Fibroblast of pulmonary artery (primary cell): ENCODE measurements at regions not wholly inside any gene's neighbourhood (a gene's known extent, or its start where the extent isn't known, plus 50 kb on each side); places are given as distances from the start of the nearest gene placed in this dataset.

Experiments
- DNase-seq: peaks from one replicate; pipeline ENCODE4 v3.0.0-alpha.2; 2010; ENCODE audit warnings: low read depth
- H3K4me3 ChIP-seq: replicated peaks from 2 replicates; pipeline ENCODE4 v1.5.1; 2011; ENCODE audit warnings: low read depth, mild to moderate bottlenecking, control low read depth, low read length, moderate library complexity
- TF ChIP-seq, protein P1 (sequence below): IDR thresholded peaks from 2 replicates; pipeline ENCODE4 v1.5.1; 2011; ENCODE audit warnings: mild to moderate bottlenecking, control low read depth, low read length, inconsistent platforms; ENCODE audit errors: missing control alignments

DNA sequence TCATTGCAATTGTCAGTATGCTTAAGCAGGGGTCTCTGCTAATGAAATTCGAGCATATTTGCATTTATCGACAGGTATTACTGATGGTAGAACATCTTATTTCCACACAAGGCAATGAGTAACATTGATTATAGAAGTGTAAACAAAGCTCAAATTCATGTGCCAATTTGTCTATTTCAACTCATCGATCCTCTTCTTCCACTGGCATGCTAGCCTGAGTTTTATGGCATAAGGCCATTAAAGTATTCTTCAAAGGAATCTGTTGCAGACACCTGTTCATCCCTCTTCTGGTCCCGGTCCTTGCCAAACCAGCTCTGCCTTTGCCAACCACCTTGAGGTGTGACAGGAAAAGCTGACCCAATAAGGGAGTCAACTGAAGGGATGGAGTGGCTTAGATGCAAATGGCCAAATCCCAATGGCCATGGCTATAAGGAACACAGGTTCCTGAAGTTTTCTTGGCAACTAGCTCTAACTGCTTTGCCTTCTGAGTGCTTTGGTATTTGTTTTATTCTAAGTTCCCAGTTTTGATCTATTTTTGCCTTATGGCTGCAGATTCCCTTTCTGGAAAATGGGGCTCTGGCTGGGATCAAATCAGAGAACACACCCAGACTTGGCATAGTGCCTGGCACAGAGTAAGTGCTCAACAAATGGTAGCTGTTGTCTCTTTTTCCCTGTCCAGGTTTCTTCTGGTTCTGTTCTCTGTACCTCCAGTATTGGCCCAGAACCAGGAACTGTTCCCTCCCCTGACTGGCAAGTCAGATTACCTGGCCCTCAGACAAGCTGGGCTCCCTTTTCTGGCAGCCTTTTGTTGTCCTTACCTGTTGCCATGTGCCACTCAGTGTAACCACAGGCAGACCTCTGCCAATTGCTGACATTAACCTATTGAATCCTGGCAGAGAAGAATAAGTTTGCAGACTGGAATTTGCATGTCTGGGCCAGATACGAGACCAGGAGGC is 63.1 kb downstream of the RTL9 start:
- H3K4me3 ChIP-seq: no peak overlapping the region
- TF ChIP-seq, protein P1, sequence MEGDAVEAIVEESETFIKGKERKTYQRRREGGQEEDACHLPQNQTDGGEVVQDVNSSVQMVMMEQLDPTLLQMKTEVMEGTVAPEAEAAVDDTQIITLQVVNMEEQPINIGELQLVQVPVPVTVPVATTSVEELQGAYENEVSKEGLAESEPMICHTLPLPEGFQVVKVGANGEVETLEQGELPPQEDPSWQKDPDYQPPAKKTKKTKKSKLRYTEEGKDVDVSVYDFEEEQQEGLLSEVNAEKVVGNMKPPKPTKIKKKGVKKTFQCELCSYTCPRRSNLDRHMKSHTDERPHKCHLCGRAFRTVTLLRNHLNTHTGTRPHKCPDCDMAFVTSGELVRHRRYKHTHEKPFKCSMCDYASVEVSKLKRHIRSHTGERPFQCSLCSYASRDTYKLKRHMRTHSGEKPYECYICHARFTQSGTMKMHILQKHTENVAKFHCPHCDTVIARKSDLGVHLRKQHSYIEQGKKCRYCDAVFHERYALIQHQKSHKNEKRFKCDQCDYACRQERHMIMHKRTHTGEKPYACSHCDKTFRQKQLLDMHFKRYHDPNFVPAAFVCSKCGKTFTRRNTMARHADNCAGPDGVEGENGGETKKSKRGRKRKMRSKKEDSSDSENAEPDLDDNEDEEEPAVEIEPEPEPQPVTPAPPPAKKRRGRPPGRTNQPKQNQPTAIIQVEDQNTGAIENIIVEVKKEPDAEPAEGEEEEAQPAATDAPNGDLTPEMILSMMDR: no peak
- DNase-seq: no peak

DNA sequence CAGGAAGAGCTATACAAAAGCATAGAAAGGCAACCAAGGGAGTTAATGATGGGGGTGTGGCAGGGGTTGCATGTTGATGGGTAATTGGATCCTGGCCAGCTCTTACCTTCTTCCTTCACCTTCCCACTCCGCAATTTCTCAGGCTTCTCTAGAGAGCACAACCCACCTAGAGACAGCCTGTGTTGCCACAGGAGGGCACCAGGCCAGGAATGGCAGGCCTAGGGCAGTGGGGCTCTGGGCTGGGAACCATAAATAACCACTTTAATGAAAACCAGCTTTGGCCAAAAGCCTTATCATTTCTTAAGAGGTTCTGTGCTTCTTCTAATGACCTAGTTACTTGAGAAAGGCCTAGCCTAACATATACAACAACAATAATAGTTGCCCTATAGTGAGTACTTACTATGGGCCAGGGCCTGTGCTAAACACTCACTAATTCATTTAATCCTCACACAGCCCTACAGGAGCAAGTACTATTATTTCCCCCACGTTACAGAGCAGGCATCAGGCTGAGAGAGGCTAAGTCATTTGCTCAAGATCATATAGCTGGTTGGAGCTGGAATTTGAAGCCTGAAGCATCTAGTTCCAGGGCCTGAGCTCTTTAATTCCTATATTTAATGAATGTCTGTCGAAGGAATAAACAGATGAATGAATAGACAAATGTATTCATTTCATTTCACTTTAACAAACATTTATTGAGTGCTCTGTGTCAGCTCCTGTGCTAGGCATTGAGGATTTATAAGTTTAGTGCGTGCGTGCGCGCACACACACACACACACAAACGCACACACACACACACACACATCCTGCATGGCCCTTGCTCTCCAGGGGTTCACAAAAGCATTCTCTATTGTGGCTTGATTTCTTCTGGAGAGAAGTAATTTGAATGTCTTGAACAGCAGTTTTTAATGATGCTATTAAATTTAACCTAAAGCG is 66.8 kb downstream of the RTL9 start:
- no peak for DNase-seq
- TF ChIP-seq, protein P1: no peak
- no peak overlapping the region for H3K4me3 ChIP-seq

DNA sequence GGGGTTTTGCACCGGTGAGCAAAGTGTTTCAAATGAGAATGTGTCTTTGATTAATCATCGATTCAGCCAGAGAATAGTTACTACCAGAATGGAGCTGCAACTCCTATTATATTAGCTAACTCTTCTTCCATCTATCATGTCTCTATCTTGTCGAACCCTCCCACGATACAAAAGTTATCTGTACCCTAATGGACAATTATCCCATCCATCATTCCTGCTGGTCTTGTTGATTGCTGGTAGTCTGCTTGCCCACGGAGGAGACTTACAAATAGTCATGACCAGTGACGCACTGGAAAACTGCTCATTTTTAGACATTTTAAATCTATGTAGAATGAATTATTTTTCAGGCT is 67.5 kb downstream of the RTL9 start:
- TF ChIP-seq, protein P1: no peak
- DNase-seq: no peak
- H3K4me3 ChIP-seq: no peak overlapping the region

DNA sequence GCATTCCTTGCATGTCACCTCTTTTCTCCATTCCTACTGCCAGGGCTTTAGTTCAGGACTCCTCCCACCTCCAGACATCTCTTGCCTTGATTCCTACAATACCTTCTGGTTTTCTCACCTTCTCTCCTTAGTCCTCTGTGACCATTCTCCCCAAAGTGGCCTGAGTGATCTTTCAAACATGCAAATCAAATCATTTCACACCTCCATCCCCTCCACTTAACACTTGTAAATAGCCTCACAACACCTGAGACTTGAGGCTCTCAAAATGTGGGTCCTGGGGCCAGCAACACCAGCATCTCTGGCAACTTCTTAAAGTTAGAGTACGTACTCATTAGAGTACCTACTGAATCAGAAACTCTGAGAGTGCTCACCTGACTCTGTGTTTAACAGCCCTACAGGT is 68.4 kb downstream of the RTL9 start:
- TF ChIP-seq, protein P1: no peak
- no peak overlapping the region for H3K4me3 ChIP-seq
- no peak for DNase-seq

DNA sequence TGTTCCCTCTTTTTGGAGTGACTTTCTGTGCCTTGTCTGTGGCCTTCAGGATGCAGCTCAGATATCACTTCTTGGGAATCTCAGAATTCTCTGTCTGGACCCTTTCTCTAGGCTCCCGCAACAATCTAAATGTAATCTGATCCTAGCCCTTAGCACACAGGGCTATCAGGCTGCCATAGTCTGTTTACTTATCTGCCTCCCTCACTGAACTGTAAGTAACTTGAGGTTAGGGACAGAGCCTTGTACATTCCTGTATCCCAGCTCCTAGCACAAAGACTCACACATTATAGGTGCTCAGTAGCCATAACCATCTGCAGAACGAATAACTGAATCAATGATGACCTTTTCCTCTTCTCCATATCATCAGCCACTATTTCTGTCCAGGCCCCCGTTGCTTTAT is 69.5 kb downstream of the RTL9 start:
- TF ChIP-seq, protein P1: no peak
- DNase-seq: no peak
- H3K4me3 ChIP-seq: no peak overlapping the region

DNA sequence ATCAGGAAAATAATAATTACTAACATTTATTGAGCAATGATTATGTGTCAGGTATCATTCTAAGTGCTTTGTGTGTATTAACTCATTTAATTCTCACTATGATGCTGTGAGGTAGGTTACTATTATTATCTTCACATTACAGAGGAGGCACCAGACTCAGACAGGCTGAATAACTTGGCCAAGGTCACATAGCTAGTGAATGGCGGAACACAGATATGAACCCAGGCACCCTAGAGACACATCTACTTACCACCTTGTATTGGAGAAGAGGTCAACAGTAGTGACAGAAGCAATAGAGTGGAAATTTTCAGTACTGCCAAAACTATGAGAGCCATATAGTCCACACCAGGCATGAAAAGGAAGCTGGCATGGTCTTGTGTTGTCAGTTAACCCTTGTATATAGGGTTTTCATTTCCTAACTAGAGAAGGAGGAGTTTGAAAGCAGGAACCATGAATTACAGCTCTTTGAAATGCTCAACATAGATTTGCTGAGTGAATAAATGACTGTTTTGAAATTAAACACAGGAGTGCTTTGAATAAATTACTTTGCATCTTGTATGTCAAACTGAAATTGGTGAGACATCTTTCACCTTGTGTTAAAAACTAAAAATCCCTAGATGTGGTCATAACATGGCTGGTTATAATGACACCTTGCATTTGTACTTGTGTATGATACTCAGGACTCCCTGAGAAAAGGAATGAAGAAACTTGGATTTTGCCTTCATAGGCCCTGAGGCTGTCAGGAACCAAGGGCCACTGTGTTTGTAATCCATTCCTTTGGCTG is 71.8 kb downstream of the RTL9 start:
- H3K4me3 ChIP-seq: no peak overlapping the region
- TF ChIP-seq, protein P1: no peak

More for the DNA sequence above, 71.8 kb downstream of the RTL9 start:
- DNase-seq: no peak
